ENCODE measurements at regions not wholly inside any gene's neighbourhood (a gene's known extent, or its start where the extent isn't known, plus 50 kb on each side); places are given as distances from the start of the nearest gene placed in this dataset.
"Not testable (repeated sequence)": the region's sequence is repeated elsewhere in the genome, so short reads cannot be mapped to it uniquely, and the experiment has no call there.

DNA sequence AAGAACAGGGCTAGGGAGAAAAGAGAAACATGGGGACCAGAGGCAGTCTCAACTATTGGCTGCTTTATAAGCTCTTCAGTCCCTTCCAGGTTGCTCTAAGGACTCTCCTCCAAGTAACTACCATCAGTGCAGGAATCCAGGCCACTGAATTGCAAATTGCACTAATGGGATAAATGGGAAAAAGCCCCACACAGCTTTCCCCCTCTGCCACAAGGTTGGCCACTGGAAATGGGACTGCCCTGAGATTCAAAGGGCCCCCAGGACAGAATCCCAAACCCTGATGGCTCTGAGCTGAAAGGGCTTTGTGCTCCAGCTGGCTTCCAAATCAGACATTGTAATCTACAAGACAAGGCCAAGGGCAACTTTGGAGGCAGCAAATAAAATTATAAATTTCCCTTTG lies 633.2 kb downstream of the ACTR3B start:
- DNase-seq = no peak

- no peak for DNase-seq
Observed at GRCh38 chr7:153393666-153394065, 634.1 kb downstream of the ACTR3B start.

DNA sequence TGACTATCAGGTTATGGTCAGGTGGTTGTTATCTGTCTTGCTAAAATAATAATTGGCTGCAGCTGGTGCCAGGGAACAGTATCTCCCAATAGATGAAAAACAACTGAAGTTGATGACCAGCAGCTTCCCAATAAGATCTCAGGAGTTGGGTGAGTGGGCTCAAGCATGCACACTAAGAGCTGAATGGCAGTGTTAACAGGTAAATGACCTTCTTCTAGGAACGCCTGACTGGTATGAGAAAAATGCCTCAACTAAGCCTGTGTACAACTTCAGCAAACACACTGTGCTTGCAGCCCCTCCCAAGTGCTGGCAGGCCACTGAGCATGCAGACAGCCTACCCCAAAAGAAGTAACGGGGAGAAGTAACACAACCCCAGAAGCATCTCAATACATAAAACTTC lies 636.9 kb downstream of the ACTR3B start:
- no peak for DNase-seq

DNA sequence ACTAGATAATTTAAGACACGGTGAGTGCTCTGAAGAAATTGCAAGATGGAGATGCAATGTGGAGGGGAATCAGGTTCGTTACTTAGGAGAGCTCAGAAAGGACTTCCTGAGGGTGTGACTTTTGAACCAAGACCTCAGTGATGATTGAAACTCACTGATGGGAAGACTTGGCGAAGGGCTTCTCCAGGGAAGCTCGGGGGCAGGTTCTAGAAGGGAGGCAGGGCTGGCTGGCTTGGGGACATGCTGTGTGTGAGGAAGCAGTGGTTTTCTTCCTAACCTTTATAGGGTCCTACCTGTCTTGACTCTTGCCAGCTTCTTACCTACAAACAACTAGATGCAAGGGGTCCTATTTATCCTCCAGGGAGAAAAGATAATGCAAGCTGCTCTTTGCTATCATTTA lies 637.9 kb downstream of the ACTR3B start:
- no peak for DNase-seq

- no peak for DNase-seq
Observed at GRCh38 chr7:153397906-153398305, 638.4 kb downstream of the ACTR3B start.

DNA sequence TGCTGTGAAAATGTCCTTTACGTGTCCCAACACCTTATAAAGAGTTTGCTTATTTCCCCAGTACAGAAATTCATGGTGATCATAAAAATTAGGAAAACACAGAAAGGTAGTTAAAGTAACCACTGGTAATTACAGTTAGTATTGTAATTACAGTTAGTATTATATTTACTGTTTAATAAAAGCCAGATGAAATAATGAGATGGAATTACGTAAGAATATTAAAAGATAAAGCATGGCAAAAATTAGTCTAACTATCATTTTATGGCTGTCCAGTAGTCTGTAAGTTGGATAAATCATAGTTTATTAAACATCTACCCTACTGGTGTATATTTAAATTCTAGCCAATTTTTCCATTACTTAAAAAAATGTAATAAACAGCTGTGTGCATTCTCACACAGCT lies 638.8 kb downstream of the ACTR3B start:
- no peak for DNase-seq

DNA sequence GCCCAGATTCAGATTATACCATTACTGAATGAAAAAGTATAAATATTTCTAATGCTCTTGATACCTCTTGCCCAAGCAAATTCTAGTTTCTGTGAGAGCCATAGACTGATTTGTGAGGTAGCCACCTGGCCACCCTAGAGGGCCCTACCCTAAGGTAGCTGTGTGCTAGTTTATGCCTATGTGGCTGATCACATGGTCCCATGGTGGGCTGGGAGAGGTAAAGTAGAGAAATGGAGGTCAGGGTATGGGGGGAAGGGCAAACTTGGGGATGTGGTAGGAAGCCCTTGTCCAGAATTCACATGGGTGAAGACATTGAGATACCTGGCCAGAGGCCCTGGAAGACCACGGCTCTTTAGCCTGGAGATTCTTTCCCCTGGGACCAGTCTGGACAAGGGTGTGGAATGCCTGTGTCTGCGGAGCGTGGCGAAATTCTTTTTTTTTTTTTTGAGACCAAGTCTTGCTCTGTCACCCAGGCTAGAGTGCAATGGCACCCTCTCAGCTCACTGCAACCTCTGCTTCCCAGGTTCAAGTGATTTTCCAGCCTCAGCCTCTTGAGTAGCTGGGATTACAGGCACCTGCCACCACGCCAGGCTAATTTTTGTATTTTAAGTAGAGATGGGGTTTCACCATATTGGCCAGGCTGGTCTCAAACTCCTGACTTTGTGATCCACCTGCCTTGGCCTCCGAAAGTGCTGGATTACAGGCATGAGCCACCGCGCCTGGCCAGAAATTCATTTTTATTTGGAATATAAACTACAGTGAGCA lies 639.4 kb downstream of the ACTR3B start:
- no peak for DNase-seq

GRCh38 chr7:153399554-153399940 lies 640.0 kb downstream of the ACTR3B start:
- DNase-seq = no peak

GRCh38 chr7:153400735-153401593 lies 641.4 kb downstream of the ACTR3B start:
- no peak for DNase-seq

DNA sequence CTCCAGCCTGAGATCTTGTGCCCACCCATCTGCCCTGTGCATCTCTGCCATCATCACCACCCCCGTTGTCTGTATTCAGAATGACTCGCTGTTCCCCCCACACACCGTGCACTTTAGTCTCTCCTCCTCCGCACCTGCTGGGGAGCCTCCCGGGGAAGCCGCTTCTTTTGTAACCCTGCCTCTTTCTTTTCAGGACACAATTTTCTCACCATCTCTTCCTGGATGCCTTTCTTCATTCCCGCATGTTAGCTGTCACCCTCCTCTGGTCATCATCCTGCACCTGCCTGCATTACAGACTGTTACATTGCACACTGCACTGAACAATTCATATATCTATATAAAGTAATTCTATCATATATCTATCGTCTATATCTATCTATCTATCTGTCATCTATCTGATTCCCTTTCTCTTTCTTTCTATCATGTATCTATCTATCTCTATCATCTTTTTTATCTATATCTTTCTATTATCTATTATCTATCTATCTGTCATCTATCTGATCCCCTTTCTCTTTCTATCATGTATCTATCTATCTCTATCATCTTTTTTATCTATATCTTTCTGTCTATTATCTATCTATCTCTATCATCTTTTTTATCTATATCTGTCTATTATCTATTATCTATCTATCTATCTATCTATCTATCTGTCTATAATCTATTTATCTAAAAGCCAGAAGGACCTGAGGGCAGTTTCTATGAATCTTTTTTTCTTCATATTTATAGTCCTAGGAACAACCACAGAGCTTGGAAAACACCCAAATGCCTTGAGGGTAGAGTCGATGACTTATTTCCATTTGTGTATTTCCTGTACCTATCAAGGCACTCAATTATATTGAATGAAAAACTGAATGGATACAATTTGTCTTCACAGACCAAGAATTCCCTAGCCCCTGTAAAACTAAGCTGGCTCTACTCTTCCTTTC lies 642.5 kb downstream of the ACTR3B start:
- no peak for DNase-seq

GRCh38 chr7:153402721-153403541 lies 643.4 kb downstream of the ACTR3B start:
- DNase-seq = no peak

GRCh38 chr7:153404124-153404523 lies 644.6 kb downstream of the ACTR3B start:
- no peak for DNase-seq

GRCh38 chr7:153404781-153405279 lies 645.3 kb downstream of the ACTR3B start:
- DNase-seq = no peak

- no peak for DNase-seq
Observed at GRCh38 chr7:153405704-153406485, 646.3 kb upstream of the DPP6 start.

GRCh38 chr7:153406486-153406872 lies 645.7 kb upstream of the DPP6 start:
- DNase-seq = no peak

- no peak for DNase-seq
Observed at GRCh38 chr7:153407291-153408046, 644.7 kb upstream of the DPP6 start.

DNA sequence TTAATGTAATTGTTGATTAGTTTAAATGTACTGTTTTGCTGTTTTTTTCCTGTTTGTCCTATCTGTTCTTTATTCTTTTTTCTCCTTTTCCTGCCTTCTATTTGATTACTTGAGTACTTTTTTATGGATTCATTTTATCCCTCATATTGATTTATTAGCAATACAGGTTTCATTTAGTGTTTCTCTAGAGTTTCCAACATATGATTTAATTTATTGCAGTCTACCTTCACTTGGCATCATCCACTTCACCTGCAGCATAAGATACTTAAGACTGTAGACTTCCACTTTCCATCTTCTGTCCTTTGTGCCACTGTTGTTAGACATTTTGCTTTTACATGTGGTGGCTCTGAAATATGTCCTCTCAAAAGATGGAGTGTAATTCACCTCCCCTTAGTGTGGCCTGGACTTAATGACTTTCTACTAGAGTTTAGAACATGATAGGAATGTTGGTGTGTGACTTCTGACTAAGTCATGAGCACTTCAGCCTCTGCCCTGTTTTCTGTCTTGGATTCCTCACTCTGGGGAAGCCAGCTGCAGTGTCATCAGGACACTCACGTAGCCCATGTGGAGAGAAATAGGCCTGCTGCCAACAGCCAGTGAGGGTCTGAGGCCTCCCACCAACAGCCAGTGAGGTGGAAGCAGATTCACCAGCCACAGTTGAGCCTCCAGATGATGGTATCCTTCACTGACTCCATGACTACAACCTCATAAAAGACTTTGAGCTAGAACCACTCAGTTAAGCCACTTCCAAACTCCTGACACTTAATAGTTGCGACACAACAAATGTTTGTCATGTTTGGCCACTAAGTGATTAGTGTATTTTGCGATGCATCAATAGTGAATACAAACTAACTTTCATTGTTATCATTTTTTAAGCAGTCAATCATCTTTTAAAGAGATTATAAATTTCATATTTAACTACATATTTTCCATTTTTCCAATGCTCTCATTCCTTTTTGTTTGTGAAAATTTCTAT lies 643.5 kb upstream of the DPP6 start:
- DNase-seq = no peak

- not testable (repeated sequence) for DNase-seq
Observed at GRCh38 chr7:153409567-153410342, 642.4 kb upstream of the DPP6 start.
